Endothelial cell of umbilical vein (primary cell): ENCODE measurements at regions not wholly inside any gene's neighbourhood (a gene's known extent, or its start where the extent isn't known, plus 50 kb on each side); places are given as distances from the start of the nearest gene placed in this dataset.

Experiments used
- BruUV-seq: library from RNA; stranded (reverse); fragments of 400-500 nt; replicated peaks from 2 replicates; lab custom pipeline; 2021; lab: Mats Ljungman, UMichigan
- CTCF ChIA-PET: fragments of 300-600, 350-600 bp; sonication (Branson Sonifier 250); formaldehyde crosslinking; loops from one replicate; lab custom pipeline; 2021; ENCODE audit warnings: antibody characterized with exemption, inconsistent platforms; lab: Charles Lee
- POLR2A ChIA-PET: fragments of 300-600, 350-600 bp; sonication (Branson Sonifier 250); formaldehyde crosslinking; loops from one replicate; lab custom pipeline; 2021; ENCODE audit warnings: antibody characterized with exemption, inconsistent platforms; lab: Charles Lee
- DNase-seq: peaks from one replicate; pipeline ENCODE4 v3.0.0-alpha.2; 2011; ENCODE audit warnings: low read depth, low spot score
- FAIRE-seq: peaks from 2 replicates; lab custom pipeline; 2011; peaks lifted over from hg19 to GRCh38; lab: Jason Lieb, UNC
- H2AFZ ChIP-seq: 2 replicates; pipeline ENCODE4 v1.6.0; 2012; ENCODE audit warnings: low read depth, low read length, control low read depth, inconsistent platforms
- H3K27ac ChIP-seq: 2 replicates; pipeline ENCODE4 v1.5.1; 2011; ENCODE audit warnings: low read depth, mild to moderate bottlenecking, control low read depth, low read length, moderate library complexity; ENCODE audit not compliant: insufficient read depth
- H3K27me3 ChIP-seq, 2 experiments: 2 replicates each; pipeline versions ENCODE4 v1.6.0 to v1.6.1; 2011; ENCODE audit warnings: low read length in 2 of 2, mixed read lengths in 1 of 2; ENCODE audit not compliant: control insufficient read depth in 2 of 2, insufficient read depth in 2 of 2
- H3K36me3 ChIP-seq, 2 experiments: 2 replicates in 1 of 2; 3 replicates in 1 of 2; pipeline ENCODE4 v1.5.1; 2011; ENCODE audit warnings: low read length in 2 of 2, mild to moderate bottlenecking in 1 of 2, moderate library complexity in 1 of 2; ENCODE audit not compliant: control insufficient read depth in 2 of 2, insufficient read depth in 2 of 2; ENCODE audit errors: extremely low read depth in 1 of 2
- H3K4me1 ChIP-seq: 3 replicates; pipeline ENCODE4 v1.5.1; 2011; ENCODE audit warnings: mild to moderate bottlenecking, low read length; ENCODE audit not compliant: control insufficient read depth, insufficient read depth; ENCODE audit errors: extremely low read depth
- H3K4me2 ChIP-seq: 2 replicates; pipeline ENCODE4 v1.6.1; 2011; ENCODE audit warnings: low read length, control low read depth, mixed read lengths; ENCODE audit not compliant: insufficient read depth
- H3K4me3 ChIP-seq, 3 experiments: fragments of 200-600 bp in 1 of 3; sonication (generic), shearing (Covaris generic) in 1 of 3; replicated peaks in 1 of 3; 2 replicates each; pipeline ENCODE4 v1.5.1; 2011 to 2016; ENCODE audit warnings: control low read depth in 3 of 3, low read length in 3 of 3, mild to moderate bottlenecking in 2 of 3, inconsistent platforms in 1 of 3, low read depth in 1 of 3, moderate library complexity in 1 of 3; ENCODE audit not compliant: insufficient read depth in 1 of 3
- H3K79me2 ChIP-seq: 2 replicates; pipeline ENCODE4 v1.6.0; 2012; ENCODE audit warnings: low read length, inconsistent platforms; ENCODE audit not compliant: control insufficient read depth, insufficient read depth
- H3K9ac ChIP-seq: replicated peaks from 2 replicates; pipeline ENCODE3; 2011; ENCODE audit warnings: low read length, control low read depth; ENCODE audit not compliant: insufficient read depth; ENCODE audit errors: extremely low read depth
- H3K9me1 ChIP-seq: replicated peaks from 3 replicates; pipeline ENCODE4 v1.6.0; 2011; ENCODE audit warnings: mild to moderate bottlenecking, low read length; ENCODE audit not compliant: control insufficient read depth, insufficient read depth; ENCODE audit errors: extremely low read depth
- H3K9me3 ChIP-seq: replicated peaks from 2 replicates; pipeline ENCODE4 v1.5.1; 2012; ENCODE audit warnings: low read length, inconsistent platforms; ENCODE audit not compliant: control insufficient read depth, insufficient read depth
- H4K20me1 ChIP-seq: replicated peaks from 2 replicates; pipeline ENCODE3; 2011; ENCODE audit warnings: mild to moderate bottlenecking, low read length; ENCODE audit not compliant: control insufficient read depth, insufficient read depth; ENCODE audit errors: extremely low read depth
- CTCF ChIP-seq, 2 donors: IDR thresholded peaks; 1 replicate in 1 of 2; 2 replicates in 1 of 2; pipeline ENCODE4 v1.5.1; 2011; ENCODE audit warnings: low read length in 2 of 2, mild to moderate bottlenecking in 2 of 2, moderate library complexity in 2 of 2, control low read depth in 1 of 2, inconsistent platforms in 1 of 2, low read depth in 1 of 2; ENCODE audit not compliant: insufficient read depth in 1 of 2; ENCODE audit errors: extremely low read depth in 1 of 2
- EZH2 ChIP-seq: IDR thresholded peaks from 2 replicates; pipeline ENCODE4 v1.6.1; 2012; ENCODE audit warnings: borderline replicate concordance, low read depth, mild to moderate bottlenecking, moderate library complexity, low read length, inconsistent platforms; ENCODE audit not compliant: severe bottlenecking
- FOS ChIP-seq: IDR thresholded peaks from 2 replicates; pipeline ENCODE4 v1.6.1; 2011; ENCODE audit warnings: mild to moderate bottlenecking, low read length, moderate library complexity, borderline replicate concordance; ENCODE audit not compliant: insufficient read depth
- GATA2 ChIP-seq: IDR thresholded peaks from 2 replicates; pipeline ENCODE4 v1.7.0; 2011; ENCODE audit warnings: low read depth, mild to moderate bottlenecking, moderate library complexity, mixed read lengths, low read length; ENCODE audit not compliant: insufficient read length, insufficient read depth
- JUN ChIP-seq: IDR thresholded peaks from 2 replicates; pipeline ENCODE4 v1.6.1; 2011; ENCODE audit warnings: borderline replicate concordance, low read depth; ENCODE audit not compliant: insufficient read length, insufficient read depth
- MAX ChIP-seq: IDR thresholded peaks from 2 replicates; pipeline ENCODE4 v1.6.1; 2011; ENCODE audit not compliant: insufficient read depth, insufficient read length
- MYC ChIP-seq: IDR thresholded peaks from one replicate; pipeline ENCODE4 v1.6.1; 2011; ENCODE audit warnings: mild to moderate bottlenecking, low read depth, low read length
- POLR2A ChIP-seq: IDR thresholded peaks from 2 replicates; pipeline ENCODE4 v1.6.1; 2012; ENCODE audit warnings: low read depth, mild to moderate bottlenecking, control low read depth, low read length
- POLR2AphosphoS5 ChIP-seq: IDR thresholded peaks from 2 replicates; pipeline ENCODE4 v1.6.1; 2012; ENCODE audit warnings: low read depth, mild to moderate bottlenecking, control low read depth, low read length, moderate library complexity; ENCODE audit not compliant: insufficient read depth
- dilution Hi-C: fragments of 300-500 bp; cut with MboI; formaldehyde crosslinking; loops from one replicate; pipeline ENCODE4 v1.15.0; 2019; ENCODE audit warnings: low sequenced_read_pairs; ENCODE audit not compliant: extremely low pct_ligation_motif_present
- intact Hi-C: fragments of 100-400 bp; cut with micrococcal nuclease; formaldehyde crosslinking; loops from one replicate; pipeline ENCODE4 v1.10.0; 2022

GRCh38 chrX:13258725-13259124, 61.1 kb downstream of the ATXN3L start:
- H3K4me2 ChIP-seq: no peak overlapping the region
- no peaks in the 10 kb centered on the region for H3K9me3 ChIP-seq
- H4K20me1 ChIP-seq: no peaks in the 10 kb centered on the region
- FAIRE-seq (no peak), DNase-seq (no peak)
- no peak overlapping the region for H3K9ac ChIP-seq
- no peaks in the 10 kb centered on the region for H3K79me2 ChIP-seq
- no peaks in the 10 kb centered on the region for H3K36me3 ChIP-seq
- H3K9me1 ChIP-seq: no peaks in the 10 kb centered on the region
- dilution Hi-C loops (no loop called here), intact Hi-C loops (no loop called here)
- ChIA-PET CTCF (no interaction called here), POLR2A (no interaction called here)
- H2AFZ ChIP-seq: no peak overlapping the region
- H3K4me1 ChIP-seq: no peaks in the 10 kb centered on the region
- BruUV-seq: no TSS peak
- H3K4me3 ChIP-seq: no peak overlapping the region
- no peaks in the 10 kb centered on the region for H3K27me3 ChIP-seq
- H3K27ac ChIP-seq: no peak overlapping the region
- no peak for TF ChIP-seq MYC
- TF ChIP-seq EZH2: no peak
- TF ChIP-seq GATA2: no peak
- no peak for TF ChIP-seq CTCF (IDR thresholded peaks at IDR 0.05; ENCODE audit: extremely low read depth in 1 of 2, insufficient read depth in 1 of 2, low read depth in 1 of 2, low read length in 2 of 2)
- no peak for TF ChIP-seq FOS
- no peak for TF ChIP-seq POLR2A
- no peak for TF ChIP-seq POLR2AphosphoS5
- TF ChIP-seq JUN: no peak
- no peak for TF ChIP-seq MAX
